ENCODE measurements at regions not wholly inside any gene's neighbourhood (a gene's known extent, or its start where the extent isn't known, plus 50 kb on each side); places are given as distances from the start of the nearest gene placed in this dataset.

DNA sequence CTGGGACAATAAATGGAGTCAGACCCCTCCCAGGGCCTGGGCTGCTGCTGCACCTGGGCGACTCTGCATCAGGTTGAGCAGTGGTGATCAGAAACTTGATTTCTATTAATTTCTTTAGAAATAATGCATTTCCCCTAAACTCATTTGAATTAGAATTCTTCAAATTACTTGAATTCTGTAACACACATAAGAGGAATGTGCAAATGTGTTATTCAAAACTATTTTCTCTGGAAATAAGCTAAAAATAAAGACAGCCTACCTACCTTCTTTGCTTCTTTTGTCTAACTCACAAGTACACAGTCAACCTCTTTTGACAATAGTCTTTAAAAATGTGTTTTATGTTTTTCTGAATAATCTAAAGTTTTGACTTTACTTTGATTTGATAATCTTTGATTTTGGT lies 433.0 kb downstream of the KLF12 start:
- TF ChIP-seq POLR2A (IDR thresholded peaks at IDR 0.05) = no peak
- no peak for TF ChIP-seq EP300 (IDR thresholded peaks at IDR 0.05)
- no peak for TF ChIP-seq CTCF (IDR thresholded peaks at IDR 0.05)
- no peaks in the 10 kb centered on the region for H3K27me3 ChIP-seq
- H3K4me1 ChIP-seq (ENCODE audit: insufficient read depth) = no peaks in the 10 kb centered on the region
- H3K9me3 ChIP-seq = no peaks in the 10 kb centered on the region
- intact Hi-C loops (cut with DNase I) = no loop called here
- no peaks in the 10 kb centered on the region for H3K36me3 ChIP-seq
- no peak overlapping the region for H3K27ac ChIP-seq
- 90 to 100% (median 90%) methylated on average over 1 of the region's 1 CpG for WGBS, 3 donors
- no peak overlapping the region for H3K4me3 ChIP-seq
- no peak for DNase-seq

- intact Hi-C loops (cut with DNase I) = no loop called here
- no peak for DNase-seq
- Histone ChIP-seq H3K27me3 (no peaks in the 10 kb centered on the region), H3K4me3 (no peak overlapping the region), H3K36me3 (no peaks in the 10 kb centered on the region), H3K4me1 (ENCODE audit: insufficient read depth) (no peaks in the 10 kb centered on the region), H3K27ac (no peak overlapping the region), H3K9me3 (no peaks in the 10 kb centered on the region)
- 86 to 93% (median 91%) methylated on average over 3 of the region's 3 CpGs for WGBS, 3 donors
- no peak for TF ChIP-seq EP300 (IDR thresholded peaks at IDR 0.05)
- TF ChIP-seq POLR2A (IDR thresholded peaks at IDR 0.05) = no peak
- no peak for TF ChIP-seq CTCF (IDR thresholded peaks at IDR 0.05)
Observed at GRCh38 chr13:73698859-73699258, 435.3 kb downstream of the KLF12 start.

DNA sequence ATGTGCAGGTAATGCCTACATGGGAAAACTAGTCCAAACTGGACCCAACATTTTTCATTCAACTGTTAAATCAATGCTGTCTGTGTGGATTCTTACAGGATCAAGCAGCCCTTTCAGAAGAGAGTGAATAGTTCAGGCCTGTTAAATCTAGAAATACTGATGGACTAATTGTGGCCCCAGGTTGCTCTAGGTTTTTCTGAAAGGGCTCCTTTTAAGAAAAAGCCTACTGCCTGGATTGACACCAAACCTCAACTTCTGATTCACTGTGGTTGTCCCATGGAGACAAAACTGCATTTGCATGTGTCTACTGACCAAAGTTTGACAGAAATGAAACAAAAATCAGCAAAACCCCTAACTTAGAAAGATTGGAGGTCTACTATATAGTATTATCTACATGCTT lies 437.0 kb downstream of the KLF12 start:
- DNase-seq = no peak
- Histone ChIP-seq H3K27ac (no peak overlapping the region), H3K4me1 (ENCODE audit: insufficient read depth) (no peaks in the 10 kb centered on the region), H3K36me3 (no peaks in the 10 kb centered on the region), H3K27me3 (no peaks in the 10 kb centered on the region), H3K4me3 (no peak overlapping the region), H3K9me3 (no peaks in the 10 kb centered on the region)
- intact Hi-C loops (cut with DNase I) = no loop called here
- TF ChIP-seq EP300 (IDR thresholded peaks at IDR 0.05) = no peak
- no peak for TF ChIP-seq CTCF (IDR thresholded peaks at IDR 0.05)
- no peak for TF ChIP-seq POLR2A (IDR thresholded peaks at IDR 0.05)

DNA sequence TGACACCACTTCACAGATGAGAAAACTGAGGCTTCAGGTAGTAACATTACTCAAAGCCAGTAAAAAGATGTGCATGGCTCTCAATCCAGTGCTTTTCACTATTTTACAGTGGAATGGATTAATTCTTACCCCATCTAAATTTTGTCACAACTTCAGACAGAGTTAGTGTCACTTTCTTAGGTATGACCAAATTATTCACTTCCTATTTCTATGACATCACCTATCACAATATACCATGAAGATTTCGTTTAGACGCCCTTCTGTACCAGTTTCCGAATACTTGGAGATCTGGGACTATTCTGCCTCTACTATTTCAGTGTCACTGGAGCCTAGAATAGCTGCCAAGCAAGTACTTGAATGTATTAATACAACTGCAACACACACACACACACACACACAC lies 437.5 kb downstream of the KLF12 start:
- no peaks in the 10 kb centered on the region for H3K4me1 ChIP-seq (ENCODE audit: insufficient read depth)
- H3K4me3 ChIP-seq = no peak overlapping the region
- H3K27ac ChIP-seq = no peak overlapping the region
- H3K9me3 ChIP-seq = no peaks in the 10 kb centered on the region
- no peak for DNase-seq
- TF ChIP-seq POLR2A (IDR thresholded peaks at IDR 0.05) = no peak
- TF ChIP-seq EP300 (IDR thresholded peaks at IDR 0.05) = no peak
- WGBS, 3 donors = 93 to 99% (median 96%) methylated on average over 3 of the region's 3 CpGs
- no peaks in the 10 kb centered on the region for H3K27me3 ChIP-seq
- H3K36me3 ChIP-seq = no peaks in the 10 kb centered on the region
- intact Hi-C loops (cut with DNase I) = no loop called here

GRCh38 chr13:73696271-73696670 lies 437.9 kb downstream of the KLF12 start:
- no peak for TF ChIP-seq POLR2A (IDR thresholded peaks at IDR 0.05)
- no peak for TF ChIP-seq CTCF (IDR thresholded peaks at IDR 0.05)
- TF ChIP-seq EP300 (IDR thresholded peaks at IDR 0.05) = no peak
- Histone ChIP-seq H3K4me3 (no peak overlapping the region), H3K9me3 (no peaks in the 10 kb centered on the region), H3K27me3 (no peaks in the 10 kb centered on the region), H3K4me1 (ENCODE audit: insufficient read depth) (no peaks in the 10 kb centered on the region), H3K36me3 (no peaks in the 10 kb centered on the region), H3K27ac (no peak overlapping the region)
- no peak for DNase-seq
- WGBS, 3 donors = 83 to 92% (median 86%) methylated on average over 2 of the region's 2 CpGs
- intact Hi-C loops (cut with DNase I) = no loop called here

All from ovary (tissue), 7 donors.